Testis (tissue), 2 donors: ENCODE measurements at regions not wholly inside any gene's neighbourhood (a gene's known extent, or its start where the extent isn't known, plus 50 kb on each side); places are given as distances from the start of the nearest gene placed in this dataset.

Experiments used
- CTCF ChIP-seq, 3 experiments: fragments of 450-650 bp in 2 of 3; fragments of 200-600 bp in 1 of 3; sonication (generic) in 1 of 3; IDR thresholded peaks; one replicate each; pipeline ENCODE4 v1.5.1; 2016 to 2019; ENCODE audit warnings: antibody characterized with exemption in 3 of 3, mild to moderate bottlenecking in 2 of 3, moderate library complexity in 1 of 3
- POLR2A ChIP-seq: fragments of 450-650 bp; IDR thresholded peaks from one replicate; pipeline ENCODE4 v1.6.1; 2017; ENCODE audit warnings: antibody characterized with exemption, mild to moderate bottlenecking, moderate library complexity

DNA sequence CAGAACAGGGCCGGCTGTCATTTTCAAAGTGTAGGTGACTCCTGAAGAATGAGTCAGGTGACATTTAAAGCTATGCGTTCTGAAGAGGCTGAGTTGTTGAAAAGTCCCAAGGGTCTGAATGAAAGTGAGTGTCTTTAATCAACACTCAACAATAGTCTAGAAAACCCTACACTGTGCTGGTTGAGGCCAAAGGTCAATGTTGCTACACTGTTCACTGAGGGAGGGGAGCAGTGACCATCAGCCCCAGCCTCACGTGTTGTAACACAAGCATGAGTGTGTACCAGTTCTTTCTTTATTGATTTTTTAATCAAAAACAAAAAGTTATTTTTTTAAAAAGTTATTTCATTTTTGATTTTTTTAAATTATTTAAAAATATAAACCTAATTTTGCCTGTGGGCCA is 418.8 kb upstream of the LRFN5 start:
- no peak for TF ChIP-seq POLR2A
- no peak for TF ChIP-seq CTCF (IDR thresholded peaks at IDR 0.05)
